Cardiac fibroblast (primary cell): ENCODE measurements at regions not wholly inside any gene's neighbourhood (a gene's known extent, or its start where the extent isn't known, plus 50 kb on each side); places are given as distances from the start of the nearest gene placed in this dataset.

Source experiments
- DNase-seq, 2 donors: peaks; one replicate each; pipeline versions ENCODE4 v3.0.0 to v3.0.0-alpha.2; 2010; ENCODE audit warnings: low read depth in 2 of 2
- H3K4me3 ChIP-seq, 2 donors: replicated peaks in 1 of 2; 1 replicate in 1 of 2; 2 replicates in 1 of 2; pipeline ENCODE4 v1.5.1; 2011; ENCODE audit warnings: low read depth in 2 of 2, low read length in 2 of 2, mild to moderate bottlenecking in 2 of 2, moderate library complexity in 1 of 2
- TF ChIP-seq, protein P1 (sequence below): IDR thresholded peaks from one replicate; pipeline ENCODE4 v1.5.1; 2011; ENCODE audit warnings: low read depth, mild to moderate bottlenecking, low read length, inconsistent platforms

DNA sequence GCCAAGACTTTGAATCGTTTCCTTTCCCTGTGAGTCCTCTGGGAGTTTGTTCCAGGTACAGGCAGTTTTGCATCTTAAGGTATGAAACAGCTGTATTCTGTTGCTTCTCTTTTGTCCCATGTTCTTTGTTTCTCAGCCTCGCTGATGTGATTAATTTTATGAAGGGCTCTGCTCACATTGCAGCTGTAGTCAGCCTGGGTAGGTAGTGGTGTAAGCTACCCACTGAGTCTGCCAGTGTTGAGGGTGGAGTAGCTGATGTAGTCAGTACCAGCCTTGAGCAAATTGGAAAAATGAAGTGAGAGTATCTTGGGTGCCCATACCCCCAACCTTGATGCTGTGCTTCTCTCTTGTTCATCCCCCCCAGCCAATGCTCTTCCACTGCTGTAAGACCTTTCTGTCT lies 139.6 kb upstream of the SMIM31 start:
- H3K4me3 ChIP-seq = no peak overlapping the region

DNA sequence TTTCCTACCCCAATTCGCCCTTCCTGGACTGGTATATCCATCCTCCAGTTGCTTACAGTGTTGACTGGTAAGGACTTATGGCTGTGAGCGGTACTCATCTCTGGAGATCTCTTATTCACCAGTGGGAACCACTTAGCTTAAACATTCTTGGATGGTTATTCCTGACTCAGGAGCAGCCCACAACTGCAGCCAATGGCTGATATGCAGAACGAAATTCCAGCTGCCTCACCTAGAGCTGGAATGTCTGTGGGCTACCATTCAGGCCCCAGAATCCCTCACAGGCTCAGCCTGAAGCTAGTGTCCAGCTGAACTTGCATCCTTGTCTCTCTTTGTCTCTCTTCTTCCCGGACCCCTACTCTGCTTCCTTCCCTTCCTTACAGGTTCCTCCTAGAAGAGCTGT lies 138.9 kb upstream of the SMIM31 start:
- TF ChIP-seq, protein P1, sequence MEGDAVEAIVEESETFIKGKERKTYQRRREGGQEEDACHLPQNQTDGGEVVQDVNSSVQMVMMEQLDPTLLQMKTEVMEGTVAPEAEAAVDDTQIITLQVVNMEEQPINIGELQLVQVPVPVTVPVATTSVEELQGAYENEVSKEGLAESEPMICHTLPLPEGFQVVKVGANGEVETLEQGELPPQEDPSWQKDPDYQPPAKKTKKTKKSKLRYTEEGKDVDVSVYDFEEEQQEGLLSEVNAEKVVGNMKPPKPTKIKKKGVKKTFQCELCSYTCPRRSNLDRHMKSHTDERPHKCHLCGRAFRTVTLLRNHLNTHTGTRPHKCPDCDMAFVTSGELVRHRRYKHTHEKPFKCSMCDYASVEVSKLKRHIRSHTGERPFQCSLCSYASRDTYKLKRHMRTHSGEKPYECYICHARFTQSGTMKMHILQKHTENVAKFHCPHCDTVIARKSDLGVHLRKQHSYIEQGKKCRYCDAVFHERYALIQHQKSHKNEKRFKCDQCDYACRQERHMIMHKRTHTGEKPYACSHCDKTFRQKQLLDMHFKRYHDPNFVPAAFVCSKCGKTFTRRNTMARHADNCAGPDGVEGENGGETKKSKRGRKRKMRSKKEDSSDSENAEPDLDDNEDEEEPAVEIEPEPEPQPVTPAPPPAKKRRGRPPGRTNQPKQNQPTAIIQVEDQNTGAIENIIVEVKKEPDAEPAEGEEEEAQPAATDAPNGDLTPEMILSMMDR = no peak
- H3K4me3 ChIP-seq = no peak overlapping the region
- no peak for DNase-seq

More for the DNA sequence above, 139.6 kb upstream of the SMIM31 start:
- DNase-seq = no peak
- TF ChIP-seq, protein P1 = no peak

DNA sequence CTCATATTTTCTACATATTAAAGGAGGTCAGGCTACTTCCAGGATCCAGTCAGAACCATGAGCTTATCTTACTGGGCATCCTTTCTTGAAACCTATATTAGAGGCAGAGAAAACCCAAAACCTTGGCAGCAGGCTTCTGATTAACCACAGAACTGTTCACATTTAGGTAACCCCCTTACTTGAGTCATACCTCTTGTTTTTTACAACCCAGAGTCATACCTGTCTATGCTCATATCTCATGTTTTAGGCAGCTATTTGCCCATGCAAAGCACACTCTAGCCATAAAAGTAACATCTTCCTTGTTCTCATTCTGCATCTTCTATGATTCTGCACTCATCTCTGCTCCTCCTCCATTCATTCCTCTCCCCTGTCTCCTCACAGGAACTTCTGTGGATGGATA lies 138.0 kb upstream of the SMIM31 start:
- TF ChIP-seq, protein P1 = no peak
- H3K4me3 ChIP-seq = no peak overlapping the region
- no peak for DNase-seq

DNA sequence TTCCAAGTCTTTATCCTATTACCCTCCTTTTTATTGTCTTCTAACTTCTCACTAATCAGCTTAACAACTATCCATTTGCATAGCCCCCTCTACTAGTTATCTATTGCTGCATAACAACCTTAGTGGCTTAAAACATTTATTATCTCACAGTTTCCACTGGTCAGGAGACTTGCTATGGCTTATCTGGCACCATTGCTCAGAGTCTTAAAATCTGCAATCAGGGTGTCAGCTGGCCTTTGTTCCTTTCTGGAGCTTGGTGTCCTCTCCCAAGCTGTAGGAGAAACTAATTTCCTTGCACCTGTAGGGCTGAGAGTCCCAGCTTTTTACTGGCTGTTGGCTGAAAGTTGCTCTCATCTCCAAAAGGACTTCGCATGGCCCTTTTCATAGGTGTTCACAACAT lies 137.0 kb upstream of the SMIM31 start:
- no peak for DNase-seq
- no peak overlapping the region for H3K4me3 ChIP-seq
- TF ChIP-seq, protein P1 = no peak

DNA sequence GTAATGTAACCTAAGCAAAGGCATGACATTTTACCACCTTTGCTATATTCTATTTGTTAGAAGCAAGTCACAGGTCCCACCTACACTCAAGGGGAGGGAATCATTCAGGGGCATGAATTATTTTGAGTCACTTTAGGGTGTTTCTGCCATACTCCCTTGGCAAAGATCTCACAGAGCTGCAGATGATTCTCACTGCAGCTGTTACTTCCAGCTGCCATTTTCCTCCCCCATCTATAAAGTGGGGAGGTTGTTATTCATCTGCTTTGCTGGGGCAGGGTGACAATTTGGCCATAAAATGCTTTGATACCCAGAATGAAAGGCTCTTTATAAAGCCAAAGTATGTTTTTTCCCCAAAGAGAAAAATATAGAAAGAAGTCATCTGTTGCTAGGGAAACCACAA lies 136.5 kb upstream of the SMIM31 start:
- no peak for DNase-seq
- TF ChIP-seq, protein P1 = no peak
- no peak overlapping the region for H3K4me3 ChIP-seq

DNA sequence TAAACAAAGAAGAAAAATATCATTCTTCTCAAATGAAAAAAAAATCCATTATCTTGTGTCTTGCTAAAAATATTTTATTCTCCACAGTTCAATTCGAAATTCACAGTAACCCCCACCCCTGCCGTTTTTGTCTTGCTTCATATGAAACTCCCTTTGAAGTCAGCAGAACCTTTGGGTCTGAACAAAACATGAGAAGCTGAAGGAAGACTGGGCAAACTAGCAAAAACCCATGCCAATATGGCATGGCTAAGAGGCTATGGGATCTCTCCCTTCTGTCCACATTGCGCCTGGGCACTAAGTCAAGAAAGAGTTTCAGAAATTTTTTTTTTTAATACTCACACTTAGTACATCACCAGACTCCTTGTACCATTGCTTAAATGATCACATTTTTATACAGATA lies 136.0 kb upstream of the SMIM31 start:
- DNase-seq = no peak
- no peak overlapping the region for H3K4me3 ChIP-seq
- TF ChIP-seq, protein P1 = no peak

DNA sequence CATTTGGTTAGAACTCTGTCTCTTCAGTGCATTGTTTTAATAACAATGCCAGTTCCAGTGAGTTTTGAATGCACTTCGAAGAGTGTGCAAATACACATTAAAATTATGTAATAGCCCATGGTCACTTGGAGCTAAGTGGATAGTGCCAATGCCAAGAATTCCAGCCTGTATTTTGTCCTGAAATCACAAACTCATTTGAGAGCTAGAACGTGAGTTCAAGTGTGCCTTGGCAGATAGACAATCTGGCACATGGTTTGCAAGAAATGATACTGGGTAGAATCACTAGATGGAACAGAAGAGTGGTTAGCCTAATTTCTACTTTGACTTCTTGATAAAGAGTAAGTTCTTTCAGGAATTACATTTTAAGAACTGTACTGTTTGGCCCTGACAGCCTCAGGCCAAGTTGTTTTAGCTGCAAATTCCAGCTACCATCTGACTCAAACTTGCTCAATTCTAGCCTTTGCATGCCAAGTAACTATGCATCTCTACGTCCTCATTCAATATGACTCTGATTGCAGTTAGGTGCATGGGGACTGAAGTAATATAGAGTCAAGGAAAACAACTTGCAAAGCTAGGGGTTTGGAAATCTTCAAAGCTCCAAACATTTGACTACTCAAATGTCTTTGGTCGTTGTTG lies 131.9 kb upstream of the SMIM31 start:
- TF ChIP-seq, protein P1 = no peak
- no peak for DNase-seq
- no peak overlapping the region for H3K4me3 ChIP-seq
